H9 (cell line): ENCODE measurements at regions not wholly inside any gene's neighbourhood (a gene's known extent, or its start where the extent isn't known, plus 50 kb on each side); places are given as distances from the start of the nearest gene placed in this dataset.

Source experiments
- DNase-seq: peaks from one replicate; pipeline ENCODE4 v3.0.0-alpha.2; 2017
- H2AFZ ChIP-seq: one replicate; pipeline ENCODE4 v1.6.1; 2013; ENCODE audit warnings: mild to moderate bottlenecking, low read length, control low read depth, moderate library complexity
- H2AK5ac ChIP-seq: 2 replicates; pipeline ENCODE4 v1.6.1; 2013; ENCODE audit warnings: low read length, control low read depth, mixed read lengths; ENCODE audit not compliant: insufficient read length
- H2BK120ac ChIP-seq: one replicate; pipeline ENCODE4 v1.6.1; 2013; ENCODE audit warnings: low read depth, mild to moderate bottlenecking, low read length, control low read depth, inconsistent platforms; ENCODE audit not compliant: poor library complexity, severe bottlenecking
- H2BK12ac ChIP-seq: 2 replicates; pipeline ENCODE4 v1.6.1; 2013; ENCODE audit warnings: low read length, control low read depth, mixed read lengths, low read depth; ENCODE audit not compliant: insufficient read length
- H2BK15ac ChIP-seq: 2 replicates; pipeline ENCODE4 v1.6.1; 2013; ENCODE audit warnings: low read depth, low read length, control low read depth
- H2BK20ac ChIP-seq: one replicate; pipeline ENCODE4 v1.6.1; 2013; ENCODE audit warnings: low read depth, mild to moderate bottlenecking, low read length, control low read depth, inconsistent platforms; ENCODE audit not compliant: poor library complexity, severe bottlenecking
- H2BK5ac ChIP-seq: 2 replicates; pipeline ENCODE4 v1.6.1; 2013; ENCODE audit warnings: low read length, control low read depth, mixed read lengths; ENCODE audit not compliant: insufficient read length
- H3K14ac ChIP-seq: 2 replicates; pipeline ENCODE4 v1.6.1; 2013; ENCODE audit warnings: low read length, control low read depth; ENCODE audit not compliant: insufficient read depth
- H3K18ac ChIP-seq: 2 replicates; pipeline ENCODE4 v1.6.1; 2013; ENCODE audit warnings: low read depth, mild to moderate bottlenecking, mixed read lengths, low read length, control low read depth; ENCODE audit not compliant: insufficient read length
- H3K23ac ChIP-seq: 2 replicates; pipeline ENCODE4 v1.6.1; 2013; ENCODE audit warnings: low read length, control low read depth, mixed read lengths, low read depth; ENCODE audit not compliant: insufficient read length
- H3K23me2 ChIP-seq: 2 replicates; pipeline ENCODE4 v1.6.1; 2013; ENCODE audit warnings: low read depth, mild to moderate bottlenecking, mixed read lengths, low read length, control low read depth; ENCODE audit not compliant: insufficient read length, poor library complexity, severe bottlenecking
- H3K27ac ChIP-seq: 2 replicates; pipeline ENCODE4 v1.5.1; 2013; ENCODE audit warnings: low read length, control low read depth, mixed read lengths, low read depth; ENCODE audit not compliant: insufficient read length
- H3K27me3 ChIP-seq: 2 replicates; pipeline ENCODE4 v1.6.1; 2013; ENCODE audit warnings: low read length, control low read depth, inconsistent platforms; ENCODE audit not compliant: insufficient read depth
- H3K4ac ChIP-seq: 2 replicates; pipeline ENCODE4 v1.6.1; 2013; ENCODE audit warnings: low read depth, mild to moderate bottlenecking, control low read depth, inconsistent platforms, low read length, moderate library complexity
- H3K4me1 ChIP-seq: 2 replicates; pipeline ENCODE4 v1.6.1; 2013; ENCODE audit warnings: low read length, control low read depth, inconsistent platforms; ENCODE audit not compliant: insufficient read depth
- H3K4me2 ChIP-seq: 2 replicates; pipeline ENCODE4 v1.6.1; 2013; ENCODE audit warnings: low read length, control low read depth, mixed read lengths; ENCODE audit not compliant: insufficient read length, insufficient read depth
- H3K56ac ChIP-seq: 2 replicates; pipeline ENCODE4 v1.6.1; 2013; ENCODE audit warnings: low read depth, mild to moderate bottlenecking, mixed read lengths, low read length, control low read depth; ENCODE audit not compliant: insufficient read length
- H3K79me1 ChIP-seq: 2 replicates; pipeline ENCODE4 v1.6.1; 2013; ENCODE audit warnings: low read depth, mild to moderate bottlenecking, moderate library complexity, low read length, control low read depth, inconsistent platforms; ENCODE audit not compliant: insufficient read depth, poor library complexity, severe bottlenecking
- H3K79me2 ChIP-seq: 2 replicates; pipeline ENCODE4 v1.6.1; 2013; ENCODE audit warnings: low read length, control low read depth, inconsistent platforms; ENCODE audit not compliant: insufficient read depth
- H3K9ac ChIP-seq: 2 replicates; pipeline ENCODE4 v1.6.1; 2013; ENCODE audit warnings: low read length, control low read depth, mixed read lengths; ENCODE audit not compliant: insufficient read length; ENCODE audit errors: extremely low read depth
- H3K9me3 ChIP-seq: one replicate; pipeline ENCODE4 v1.6.1; 2013; ENCODE audit warnings: low read depth, low read length, inconsistent platforms; ENCODE audit not compliant: control insufficient read depth
- H3T11ph ChIP-seq: one replicate; pipeline ENCODE4 v1.6.1; 2013; ENCODE audit warnings: mild to moderate bottlenecking, low read length, control low read depth, inconsistent platforms
- H4K20me1 ChIP-seq: one replicate; pipeline ENCODE4 v1.6.1; 2013; ENCODE audit not compliant: control insufficient read depth, insufficient read length, insufficient read depth
- H4K5ac ChIP-seq: 2 replicates; pipeline ENCODE4 v1.6.1; 2013; ENCODE audit warnings: low read depth, mild to moderate bottlenecking, mixed read lengths, low read length, control low read depth; ENCODE audit not compliant: insufficient read length
- H4K8ac ChIP-seq: replicated peaks from 2 replicates; pipeline ENCODE4 v1.6.1; 2013; ENCODE audit warnings: low read length, control low read depth, mixed read lengths, low read depth; ENCODE audit not compliant: insufficient read length
- H4K91ac ChIP-seq: 2 replicates; pipeline ENCODE4 v1.6.1; 2013; ENCODE audit warnings: low read depth, mild to moderate bottlenecking, moderate library complexity, mixed read lengths, low read length, control low read depth; ENCODE audit not compliant: insufficient read length
- H3K27ac Mint-ChIP-seq, 3 experiments: 2 replicates in 2 of 3; 3 replicates in 1 of 3; pipeline ENCODE4 v1.8.0; 2020 to 2021; ENCODE audit warnings: mixed read lengths in 3 of 3, mild to moderate bottlenecking in 1 of 3, moderate library complexity in 1 of 3
- H3K27me3 Mint-ChIP-seq: 2 replicates; pipeline ENCODE4 v1.8.0; 2021; ENCODE audit warnings: low read depth, mild to moderate bottlenecking, moderate library complexity, mixed read lengths
- H3K36me3 Mint-ChIP-seq, 3 experiments: 2 replicates in 2 of 3; 3 replicates in 1 of 3; pipeline ENCODE4 v1.8.0; 2020 to 2021; ENCODE audit warnings: low read depth in 3 of 3, mixed read lengths in 3 of 3; ENCODE audit not compliant: insufficient read depth in 1 of 3
- H3K4me1 Mint-ChIP-seq, 2 experiments: 2 replicates each; pipeline ENCODE4 v1.8.0; 2020; ENCODE audit warnings: mixed read lengths in 2 of 2
- H3K4me3 Mint-ChIP-seq, 2 experiments: 2 replicates in 1 of 2; 3 replicates in 1 of 2; pipeline ENCODE4 v1.8.0; 2020 to 2021; ENCODE audit warnings: mild to moderate bottlenecking in 2 of 2, mixed read lengths in 2 of 2, moderate library complexity in 1 of 2
- H3K9me3 Mint-ChIP-seq, 2 experiments: 2 replicates in 1 of 2; 3 replicates in 1 of 2; pipeline ENCODE4 v1.8.0; 2020; ENCODE audit warnings: mild to moderate bottlenecking in 2 of 2, mixed read lengths in 2 of 2, moderate library complexity in 1 of 2
- WGBS: extraction: QIAGEN DNeasy Blood & Tissue Kit; methylation state at CpG from one replicate; pipeline ENCODE4 v1.1.7; 2013; ENCODE audit warnings: missing lambda C conversion rate, low lambda C conversion rate, mixed read lengths; ENCODE audit not compliant: insufficient read length; ENCODE audit errors: extremely low coverage; 5-methylcytosine and 5-hydroxymethylcytosine counted together
- TF ChIP-seq, protein P1 (sequence below): fragments of 200-600 bp; sonication (generic); conservative IDR thresholded peaks from 3 replicates; pipeline ENCODE4 v1.8.0; 2021; ENCODE audit warnings: antibody characterized with exemption, mild to moderate bottlenecking

DNA sequence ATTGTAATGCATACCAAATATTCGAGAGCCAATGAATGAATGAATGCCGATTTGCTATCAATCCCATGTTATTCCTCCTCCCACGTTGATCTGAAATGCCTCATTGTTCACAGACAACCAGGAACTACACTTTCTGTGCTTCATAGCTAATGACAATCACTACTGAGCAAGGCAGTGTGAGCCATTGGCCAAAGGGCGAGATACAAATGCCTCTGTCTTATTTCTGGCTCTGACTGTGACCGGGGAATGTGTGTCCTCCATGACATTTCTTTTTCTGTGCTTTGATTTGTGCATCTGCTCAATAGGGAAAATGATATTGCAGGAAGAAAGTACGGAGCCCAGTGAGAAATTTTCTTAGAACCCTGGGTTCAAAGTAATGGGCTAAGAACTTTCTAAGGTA is 217.1 kb downstream of the CXCL12 start:
- Histone ChIP-seq H3K79me2 (no peaks in the 10 kb centered on the region; the same call in 1 of the 2 replicates), H3K9me3 (no peaks in the 10 kb centered on the region), H3K27me3 (no peaks in the 10 kb centered on the region), H4K91ac (no peak overlapping the region), H2BK15ac (no peak overlapping the region), H3K14ac (no peak overlapping the region), H3K79me1 (no peaks in the 10 kb centered on the region), H2BK120ac (no peak overlapping the region), H3K27ac (no peak overlapping the region), H3K4me1 (no peaks in the 10 kb centered on the region), H2BK5ac (no peak overlapping the region), H4K5ac (no peak overlapping the region), H3K23ac (no peak overlapping the region), H3K56ac (no peak overlapping the region), H3T11ph (no peak overlapping the region), H4K8ac (no peak overlapping the region), H2AFZ (no peak overlapping the region), H4K20me1 (no peaks in the 10 kb centered on the region), H2BK12ac (no peak overlapping the region), H3K23me2 (no peaks in the 10 kb centered on the region), H2AK5ac (no peak overlapping the region), H3K18ac (no peak overlapping the region), H3K4ac (no peak overlapping the region), H2BK20ac (no peak overlapping the region), H3K9ac (no peak overlapping the region), H3K4me2 (no peak overlapping the region)
- H3K36me3 Mint-ChIP-seq, result no peaks in the 10 kb centered on the region
- no peak overlapping the region for H3K27ac Mint-ChIP-seq
- no CpG with 5 or more reads among the region's 6 CpGs for WGBS
- DNase-seq, result no peak
- H3K27me3 Mint-ChIP-seq, result peaks cover 3% of the 10 kb centered on the region; the same call in 1 of the 2 replicates
- TF ChIP-seq, protein P1, sequence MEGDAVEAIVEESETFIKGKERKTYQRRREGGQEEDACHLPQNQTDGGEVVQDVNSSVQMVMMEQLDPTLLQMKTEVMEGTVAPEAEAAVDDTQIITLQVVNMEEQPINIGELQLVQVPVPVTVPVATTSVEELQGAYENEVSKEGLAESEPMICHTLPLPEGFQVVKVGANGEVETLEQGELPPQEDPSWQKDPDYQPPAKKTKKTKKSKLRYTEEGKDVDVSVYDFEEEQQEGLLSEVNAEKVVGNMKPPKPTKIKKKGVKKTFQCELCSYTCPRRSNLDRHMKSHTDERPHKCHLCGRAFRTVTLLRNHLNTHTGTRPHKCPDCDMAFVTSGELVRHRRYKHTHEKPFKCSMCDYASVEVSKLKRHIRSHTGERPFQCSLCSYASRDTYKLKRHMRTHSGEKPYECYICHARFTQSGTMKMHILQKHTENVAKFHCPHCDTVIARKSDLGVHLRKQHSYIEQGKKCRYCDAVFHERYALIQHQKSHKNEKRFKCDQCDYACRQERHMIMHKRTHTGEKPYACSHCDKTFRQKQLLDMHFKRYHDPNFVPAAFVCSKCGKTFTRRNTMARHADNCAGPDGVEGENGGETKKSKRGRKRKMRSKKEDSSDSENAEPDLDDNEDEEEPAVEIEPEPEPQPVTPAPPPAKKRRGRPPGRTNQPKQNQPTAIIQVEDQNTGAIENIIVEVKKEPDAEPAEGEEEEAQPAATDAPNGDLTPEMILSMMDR, result no peak
- peaks cover 7 to 8% of the 10 kb centered on the region in 2 experiments for H3K4me1 Mint-ChIP-seq
- H3K4me3 Mint-ChIP-seq, result no peak overlapping the region
- H3K9me3 Mint-ChIP-seq, result no peaks in the 10 kb centered on the region; a peak in 2 of 5 replicates
